ENCODE measurements at regions not wholly inside any gene's neighbourhood (a gene's known extent, or its start where the extent isn't known, plus 50 kb on each side); places are given as distances from the start of the nearest gene placed in this dataset.

- 59 to 81% (median 79%) methylated on average over 4 of the region's 4 CpGs for WGBS, 5 donors
- Histone ChIP-seq H3K4me1 (no peaks in the 10 kb centered on the region), H3K27ac (no peak overlapping the region), H3K9me3 (no peaks in the 10 kb centered on the region), H3K36me3 (no peaks in the 10 kb centered on the region), H3K4me3 (no peak overlapping the region), H3K27me3 (replicated peaks in 1 of 7) (no peaks in the 10 kb centered on the region)
- DNase-seq: no peak
- intact Hi-C loops (cut with DNase I; ENCODE audit: low total_unique reads): no loop called here
- no peak for TF ChIP-seq POLR2AphosphoS5 (IDR thresholded peaks at IDR 0.05)
- no peak for TF ChIP-seq CTCF (IDR thresholded peaks at IDR 0.05 in 8 of 11, conservative IDR thresholded peaks at IDR 0.05 in 3 of 11)
- no peak for TF ChIP-seq POLR2A (IDR thresholded peaks at IDR 0.05)
Observed at GRCh38 chr6:73955800-73956199, 259.8 kb downstream of the CD109 start.

GRCh38 chr6:73954881-73955280 is 258.9 kb downstream of the CD109 start:
- DNase-seq: no peak
- Histone ChIP-seq H3K36me3 (no peaks in the 10 kb centered on the region), H3K4me1 (no peaks in the 10 kb centered on the region), H3K27me3 (replicated peaks in 1 of 7) (no peaks in the 10 kb centered on the region), H3K27ac (no peak overlapping the region), H3K4me3 (no peak overlapping the region), H3K9me3 (no peaks in the 10 kb centered on the region)
- TF ChIP-seq CTCF (IDR thresholded peaks at IDR 0.05 in 8 of 11, conservative IDR thresholded peaks at IDR 0.05 in 3 of 11): no peak
- no peak for TF ChIP-seq POLR2A (IDR thresholded peaks at IDR 0.05)
- no peak for TF ChIP-seq POLR2AphosphoS5 (IDR thresholded peaks at IDR 0.05)
- intact Hi-C loops (cut with DNase I; ENCODE audit: low total_unique reads): no loop called here

- TF ChIP-seq POLR2A (IDR thresholded peaks at IDR 0.05) (no peak), POLR2AphosphoS5 (IDR thresholded peaks at IDR 0.05) (no peak), CTCF (IDR thresholded peaks at IDR 0.05 in 8 of 11, conservative IDR thresholded peaks at IDR 0.05 in 3 of 11) (no peak)
- Histone ChIP-seq H3K27me3 (replicated peaks in 1 of 7) (no peaks in the 10 kb centered on the region), H3K4me1 (no peaks in the 10 kb centered on the region), H3K4me3 (no peak overlapping the region), H3K27ac (no peak overlapping the region), H3K36me3 (no peaks in the 10 kb centered on the region), H3K9me3 (peaks cover 0 to 20% (median 11%) of the 10 kb centered on the region in 8 donors)
- no peak for DNase-seq
- intact Hi-C loops (cut with DNase I; ENCODE audit: low total_unique reads): no loop called here
Observed at GRCh38 chr6:73951183-73951582, 255.2 kb downstream of the CD109 start.

GRCh38 chr6:73943930-73944652 is 248.1 kb downstream of the CD109 start:
- 58 to 81% (median 65%) methylated on average over 1 of the region's 1 CpG for WGBS, 5 donors
- Histone ChIP-seq H3K4me3 (no peak overlapping the region), H3K27ac (no peak overlapping the region), H3K36me3 (no peaks in the 10 kb centered on the region), H3K9me3 (peaks cover 0 to 28% (median 11%) of the 10 kb centered on the region in 8 donors), H3K27me3 (replicated peaks in 1 of 7) (no peaks in the 10 kb centered on the region), H3K4me1 (no peaks in the 10 kb centered on the region)
- DNase-seq: no peak
- TF ChIP-seq POLR2A (IDR thresholded peaks at IDR 0.05) (no peak), POLR2AphosphoS5 (IDR thresholded peaks at IDR 0.05) (no peak), CTCF (IDR thresholded peaks at IDR 0.05 in 8 of 11, conservative IDR thresholded peaks at IDR 0.05 in 3 of 11) (no peak)
- intact Hi-C loops (cut with DNase I; ENCODE audit: low total_unique reads): no loop called here
